ENCODE measurements at regions not wholly inside any gene's neighbourhood (a gene's known extent, or its start where the extent isn't known, plus 50 kb on each side); places are given as distances from the start of the nearest gene placed in this dataset.

- no peak for TF ChIP-seq ARNTL (CRISPR knock-in tag; IDR thresholded peaks at IDR 0.05; ENCODE audit: borderline replicate concordance, low read depth)
- TF ChIP-seq ZFP30 (CRISPR knock-in tag; IDR thresholded peaks at IDR 0.05), result no peak
- no peak for TF ChIP-seq CREB5 (CRISPR knock-in tag; IDR thresholded peaks at IDR 0.05; ENCODE audit: low read depth)
- TF ChIP-seq TCF4 (CRISPR knock-in tag; IDR thresholded peaks at IDR 0.05; ENCODE audit: borderline replicate concordance), result no peak
- no peak for TF ChIP-seq TOX (CRISPR knock-in tag; IDR thresholded peaks at IDR 0.05; ENCODE audit: borderline replicate concordance)
- TF ChIP-seq SNAI2 (CRISPR knock-in tag; IDR thresholded peaks at IDR 0.05), result no peak
- TF ChIP-seq ZFP3 (CRISPR knock-in tag; IDR thresholded peaks at IDR 0.05), result no peak
- TF ChIP-seq RARB (CRISPR knock-in tag; IDR thresholded peaks at IDR 0.05), result no peak
- no peak for TF ChIP-seq PATZ1 (CRISPR knock-in tag; IDR thresholded peaks at IDR 0.05; ENCODE audit: borderline replicate concordance)
- no peak for TF ChIP-seq CSRNP3 (CRISPR knock-in tag; IDR thresholded peaks at IDR 0.05)
These were observed 244.4 kb downstream of the MATN1 start for GRCh38 chr1:30478799-30479563.
